HT-29 (cell line): ENCODE measurements at regions not wholly inside any gene's neighbourhood (a gene's known extent, or its start where the extent isn't known, plus 50 kb on each side); places are given as distances from the start of the nearest gene placed in this dataset.
"Not testable (repeated sequence)": the region's sequence is repeated elsewhere in the genome, so short reads cannot be mapped to it uniquely, and the experiment has no call there.

ENCODE experiments used
- DNase-seq: peaks from one replicate; pipeline ENCODE4 v3.0.0-alpha.2; 2015; ENCODE audit warnings: low spot score

DNA sequence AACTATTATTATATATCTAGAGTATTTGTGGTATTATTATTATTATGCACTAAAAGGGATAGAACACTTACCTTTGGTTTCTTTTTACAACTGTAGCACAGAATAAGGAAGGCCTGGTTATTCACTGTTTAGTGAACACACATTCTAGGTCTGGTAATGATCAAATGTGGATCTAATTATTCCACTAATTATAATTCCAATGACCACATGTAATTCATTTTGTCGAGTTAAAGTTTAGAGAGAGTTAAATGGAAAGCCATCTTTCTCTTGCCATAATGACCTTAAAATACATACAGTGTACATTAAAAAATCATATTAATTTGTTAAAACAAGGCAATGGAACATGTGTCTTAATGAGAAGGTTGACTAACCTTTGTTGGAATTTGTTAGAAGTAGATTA lies 147.8 kb downstream of the SEM1 start:
- DNase-seq, result no peak

DNA sequence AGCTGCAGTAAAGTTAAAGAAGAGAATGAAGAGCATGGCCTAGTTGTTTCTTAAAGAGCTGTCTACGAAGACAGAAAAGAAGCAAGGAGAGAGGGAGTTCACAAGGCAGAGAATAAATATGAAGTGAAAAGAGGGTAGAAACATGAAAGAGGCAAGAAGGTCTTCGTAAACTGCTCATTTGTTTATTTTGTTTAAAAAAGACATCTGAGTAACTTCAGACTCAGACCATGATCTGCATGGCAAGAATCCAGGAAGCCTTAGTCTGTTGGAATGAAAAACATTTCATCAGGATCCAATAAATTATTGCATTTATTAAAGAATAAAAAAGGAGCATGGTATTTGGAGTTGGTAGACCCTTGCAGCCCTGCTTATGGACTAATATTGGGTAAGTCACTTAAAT lies 151.1 kb downstream of the SEM1 start:
- DNase-seq, result no peak

DNA sequence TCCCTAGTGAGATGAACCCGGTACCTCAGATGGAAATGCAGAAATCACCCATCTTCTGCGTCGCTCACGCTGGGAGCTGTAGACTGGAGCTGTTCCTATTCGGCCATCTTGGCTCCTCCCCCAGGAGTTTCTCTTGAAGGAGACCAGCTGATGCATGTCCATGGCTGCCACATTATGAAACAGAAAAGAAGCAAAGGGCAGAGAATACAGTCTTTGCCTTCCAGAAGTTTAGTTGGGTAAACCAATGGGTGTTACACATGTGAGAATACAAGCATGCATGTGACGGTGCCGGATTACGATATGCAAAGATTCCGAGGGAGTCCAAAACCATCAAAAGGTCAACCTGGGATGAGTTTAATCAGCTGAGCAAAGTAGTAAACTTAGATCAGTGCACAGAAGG lies 151.6 kb downstream of the SEM1 start:
- DNase-seq, result no peak

DNA sequence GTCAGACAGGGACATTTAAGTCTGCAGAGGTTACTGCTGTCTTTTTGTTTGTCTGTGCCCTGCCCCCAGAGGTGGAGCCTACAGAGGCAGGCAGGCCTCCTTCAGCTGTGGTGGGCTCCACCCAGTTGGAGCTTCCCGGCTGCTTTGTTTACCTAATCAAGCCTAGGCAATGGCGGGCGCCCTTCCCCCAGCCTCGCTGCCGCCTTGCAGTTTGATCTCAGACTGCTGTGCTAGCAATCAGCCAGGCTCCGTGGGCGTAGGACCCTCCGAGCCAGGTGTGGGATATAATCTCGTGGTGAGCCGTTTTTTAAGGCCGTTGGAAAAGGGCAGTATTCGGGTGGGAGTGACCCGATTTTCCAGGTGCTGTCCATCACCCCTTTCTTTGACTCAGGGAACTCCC lies 152.0 kb downstream of the SEM1 start:
- not testable (repeated sequence) for DNase-seq

DNA sequence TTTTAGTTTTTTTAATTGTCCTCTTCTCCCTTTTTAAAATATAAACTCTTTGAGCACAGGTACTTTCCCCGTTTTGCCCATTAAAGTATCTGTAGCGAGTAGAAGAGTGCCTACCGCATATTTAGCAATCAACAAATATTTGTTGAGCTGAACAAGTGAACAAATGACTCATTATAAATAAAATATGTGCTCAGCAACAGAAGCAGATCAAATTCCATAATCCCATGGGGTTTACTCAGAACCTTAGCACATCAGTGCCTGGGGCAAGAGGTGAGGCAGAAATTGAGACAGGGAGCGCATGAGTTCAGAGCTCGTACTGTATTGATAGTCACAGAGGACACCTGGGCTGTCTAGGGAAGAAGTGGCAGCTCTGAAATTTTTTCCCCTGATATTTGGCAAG lies 161.0 kb downstream of the SEM1 start:
- DNase-seq, result no peak

DNA sequence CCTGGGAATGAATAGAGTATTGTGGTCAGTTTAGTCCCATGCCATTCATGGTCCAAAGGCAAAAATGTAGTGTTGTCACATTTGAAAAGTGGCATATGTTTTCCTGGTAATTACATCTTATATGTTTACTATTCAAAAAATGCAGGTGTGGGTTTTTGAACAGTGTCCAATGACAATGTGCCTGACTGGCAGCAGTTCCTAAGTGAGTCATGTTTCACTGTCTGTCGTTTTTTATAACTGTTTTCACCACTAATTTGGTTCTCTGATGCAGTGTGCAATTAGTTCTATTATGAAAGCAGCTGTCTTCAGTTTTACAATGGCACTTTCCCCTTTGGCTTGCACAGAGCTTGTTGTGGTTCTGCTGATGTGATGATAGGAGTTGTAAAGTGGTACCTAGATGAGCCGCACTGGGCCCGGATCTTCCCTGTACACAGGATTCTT lies 162.3 kb downstream of the SEM1 start:
- DNase-seq, result no peak

DNA sequence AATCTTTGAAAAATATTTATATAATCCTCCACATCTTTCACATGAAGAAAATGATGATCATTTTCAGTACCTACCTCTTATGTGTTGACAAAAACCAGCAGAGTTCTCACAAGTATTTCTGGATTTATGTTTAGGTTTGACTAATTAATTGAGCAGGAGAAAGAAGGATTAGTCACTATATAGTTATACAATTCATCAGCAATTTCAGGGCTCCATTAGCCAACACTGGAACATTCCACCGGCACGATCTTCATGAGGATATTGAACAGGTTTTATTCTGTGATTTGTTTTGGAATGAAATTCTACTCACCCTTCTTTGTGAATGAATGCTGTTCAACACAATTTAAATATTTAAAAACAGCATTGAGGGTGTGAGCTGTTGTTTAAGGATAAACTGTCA lies 163.2 kb downstream of the SEM1 start:
- no peak for DNase-seq

DNA sequence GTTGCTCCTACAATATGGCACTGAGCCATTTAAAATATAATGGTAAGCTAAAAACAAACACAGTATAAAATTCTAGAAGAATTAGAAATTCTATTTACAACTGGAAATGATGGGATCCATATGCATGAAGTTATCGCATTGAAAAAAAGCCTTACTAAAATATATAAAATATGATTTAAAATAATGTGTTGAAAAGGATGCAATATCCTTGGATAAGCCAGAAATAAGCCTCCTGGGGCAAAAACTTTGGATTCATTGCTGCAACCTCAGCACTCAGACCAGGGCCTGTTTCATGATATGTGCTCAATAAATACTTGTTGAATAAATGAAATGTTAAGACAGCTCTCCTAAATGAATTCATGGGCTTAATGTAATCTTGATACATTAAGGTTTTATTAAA lies 170.2 kb downstream of the SEM1 start:
- no peak for DNase-seq

DNA sequence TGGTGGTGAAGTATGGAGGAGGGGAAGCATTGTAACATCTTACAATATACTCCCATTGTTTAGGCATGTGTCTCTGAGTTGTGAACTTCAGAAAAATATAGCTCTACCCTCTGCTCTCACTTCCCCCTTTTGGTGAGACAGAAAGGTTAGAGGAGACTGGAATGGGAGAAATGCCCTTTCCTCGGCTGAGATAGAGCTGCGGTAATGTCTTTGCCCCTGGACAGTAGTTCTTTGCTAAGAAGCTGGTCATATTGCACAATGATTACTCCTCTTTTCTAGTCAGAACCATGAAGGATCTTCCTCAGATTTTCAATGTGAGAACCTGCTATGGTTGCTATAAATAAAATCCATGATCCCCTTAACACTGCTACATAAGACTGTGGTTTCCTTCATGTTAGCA lies 171.0 kb downstream of the SEM1 start:
- DNase-seq, result no peak

DNA sequence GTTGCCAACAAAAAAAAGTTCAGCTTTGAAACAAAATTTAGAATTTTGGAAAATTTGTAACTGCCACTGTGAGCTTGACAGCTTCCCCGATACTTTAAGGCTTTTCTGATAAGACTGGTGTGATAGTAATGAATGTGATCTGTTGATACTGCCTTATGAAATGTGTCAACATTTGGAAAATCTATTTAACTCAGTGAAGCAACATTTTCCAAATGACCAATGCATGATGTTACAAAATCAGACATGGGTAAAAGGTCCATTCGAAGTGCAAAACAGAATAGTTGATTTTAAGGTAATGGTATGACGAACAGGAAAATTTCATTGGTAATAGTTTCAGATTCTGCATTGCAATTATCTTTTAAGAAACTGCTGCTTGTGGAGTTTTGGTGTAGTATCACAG lies 175.4 kb downstream of the SEM1 start:
- DNase-seq, result no peak

DNA sequence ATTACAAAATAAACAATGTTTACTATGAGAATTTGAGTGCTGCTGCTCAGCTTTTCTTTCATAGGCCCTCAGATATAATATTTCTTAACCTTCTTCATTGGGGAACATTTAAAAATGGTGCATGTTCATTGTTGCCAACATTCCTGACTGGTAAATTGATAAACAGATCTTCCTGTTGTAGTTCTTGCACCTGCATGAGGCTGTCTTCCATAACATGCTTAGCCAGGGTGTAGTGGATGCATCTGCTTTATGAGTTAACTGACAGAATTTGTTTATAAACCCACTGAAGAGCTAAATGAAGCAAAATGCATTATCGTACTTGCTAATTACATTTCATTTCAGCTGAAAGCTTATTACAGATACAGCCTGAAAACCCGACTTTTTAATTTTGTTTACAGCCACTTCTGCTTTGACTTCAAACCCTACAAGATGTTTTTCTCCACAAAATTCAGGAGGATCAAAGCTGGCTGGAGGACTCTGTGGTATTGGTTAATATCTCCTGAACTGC lies 177.2 kb downstream of the SEM1 start:
- no peak for DNase-seq

DNA sequence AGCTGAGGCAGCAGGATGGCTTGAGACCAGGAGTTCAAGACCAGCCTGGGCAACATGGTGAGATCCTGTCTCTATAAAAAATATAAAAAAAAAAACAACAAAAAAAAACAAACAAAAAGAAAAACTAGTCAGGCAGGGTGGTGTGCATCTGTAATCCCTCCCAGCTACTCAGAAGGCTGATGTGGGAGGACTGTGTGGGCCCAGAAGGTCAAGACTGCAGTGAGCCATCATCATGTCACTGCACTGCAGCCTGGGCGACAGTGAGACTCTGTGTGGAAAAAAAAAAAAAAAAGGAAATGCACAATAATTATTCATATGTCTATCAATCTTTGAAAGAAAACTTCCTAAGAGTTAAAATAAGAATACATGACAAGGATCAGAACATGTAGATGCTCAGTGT lies 178.3 kb downstream of the SEM1 start:
- DNase-seq, result no peak

DNA sequence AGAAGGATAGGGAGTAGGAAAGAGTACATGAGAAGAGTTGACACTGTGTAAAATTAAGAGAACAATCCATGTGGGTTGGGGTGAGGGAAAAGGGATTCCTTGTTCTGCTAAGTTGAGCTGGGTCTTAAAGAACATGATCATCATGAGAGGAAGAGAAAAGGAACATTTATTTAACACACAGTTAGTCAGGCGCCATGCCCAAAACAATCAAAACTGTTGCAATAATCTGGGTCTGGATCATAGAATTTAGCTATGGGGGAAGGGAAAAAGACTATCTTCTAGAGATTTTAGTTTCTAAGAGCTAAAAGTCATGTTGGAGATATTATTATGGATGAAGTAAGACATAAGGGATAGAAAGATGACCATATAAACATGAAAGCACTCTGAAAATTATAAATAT lies 178.9 kb downstream of the SEM1 start:
- DNase-seq, result no peak

DNA sequence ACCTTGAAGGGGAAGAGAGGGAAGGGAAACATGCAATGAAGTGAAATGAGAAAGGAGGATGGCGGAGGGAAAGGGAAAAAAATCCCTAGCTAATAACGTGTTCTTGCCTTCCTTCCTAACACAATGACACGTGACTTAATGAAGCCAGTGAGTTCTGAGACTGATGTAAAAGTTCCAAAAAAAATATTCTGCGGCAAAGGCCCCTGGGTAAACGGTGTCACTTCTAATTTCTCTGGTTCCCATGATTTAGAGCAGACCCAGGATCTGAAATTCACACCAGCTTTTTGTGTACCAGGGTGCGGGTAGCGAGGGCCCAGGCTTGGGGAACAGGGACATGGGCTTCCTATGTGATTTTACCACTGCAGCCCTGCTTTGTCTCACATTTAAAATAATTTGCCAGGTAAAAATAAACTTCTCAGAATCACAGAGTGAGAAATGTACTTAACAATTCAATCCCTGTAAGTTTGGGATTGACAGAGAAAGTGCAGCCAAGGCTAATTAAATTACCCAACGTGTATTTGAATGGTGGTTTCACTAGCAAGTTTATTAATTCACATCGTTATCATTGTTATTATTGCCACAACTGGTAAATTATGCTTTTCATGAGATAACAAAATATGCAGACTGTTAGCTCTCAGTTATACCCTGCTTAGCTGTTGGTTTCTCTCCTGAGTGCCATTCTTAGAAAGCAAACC lies 182.4 kb downstream of the SEM1 start:
- DNase-seq, result no peak

DNA sequence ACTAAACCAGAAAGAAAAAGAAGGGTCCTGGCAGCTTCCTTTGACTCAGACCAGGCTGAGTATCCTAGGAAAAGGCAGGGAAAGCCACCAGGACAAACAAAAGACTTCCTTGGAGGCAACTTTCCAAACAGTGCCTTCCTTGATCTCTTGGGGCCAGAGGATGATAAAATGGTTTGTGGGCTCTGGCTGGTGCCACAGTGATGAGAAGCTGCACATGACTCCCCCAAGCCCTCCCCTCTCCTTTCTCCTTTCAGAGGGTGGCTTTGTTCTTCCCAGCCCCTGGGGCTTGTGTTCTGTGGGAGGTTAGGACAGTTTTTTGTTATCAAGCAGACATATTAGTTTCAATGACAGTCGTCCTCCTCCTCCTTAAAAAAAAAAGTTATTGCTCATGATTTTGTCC lies 183.2 kb downstream of the SEM1 start:
- no peak for DNase-seq

DNA sequence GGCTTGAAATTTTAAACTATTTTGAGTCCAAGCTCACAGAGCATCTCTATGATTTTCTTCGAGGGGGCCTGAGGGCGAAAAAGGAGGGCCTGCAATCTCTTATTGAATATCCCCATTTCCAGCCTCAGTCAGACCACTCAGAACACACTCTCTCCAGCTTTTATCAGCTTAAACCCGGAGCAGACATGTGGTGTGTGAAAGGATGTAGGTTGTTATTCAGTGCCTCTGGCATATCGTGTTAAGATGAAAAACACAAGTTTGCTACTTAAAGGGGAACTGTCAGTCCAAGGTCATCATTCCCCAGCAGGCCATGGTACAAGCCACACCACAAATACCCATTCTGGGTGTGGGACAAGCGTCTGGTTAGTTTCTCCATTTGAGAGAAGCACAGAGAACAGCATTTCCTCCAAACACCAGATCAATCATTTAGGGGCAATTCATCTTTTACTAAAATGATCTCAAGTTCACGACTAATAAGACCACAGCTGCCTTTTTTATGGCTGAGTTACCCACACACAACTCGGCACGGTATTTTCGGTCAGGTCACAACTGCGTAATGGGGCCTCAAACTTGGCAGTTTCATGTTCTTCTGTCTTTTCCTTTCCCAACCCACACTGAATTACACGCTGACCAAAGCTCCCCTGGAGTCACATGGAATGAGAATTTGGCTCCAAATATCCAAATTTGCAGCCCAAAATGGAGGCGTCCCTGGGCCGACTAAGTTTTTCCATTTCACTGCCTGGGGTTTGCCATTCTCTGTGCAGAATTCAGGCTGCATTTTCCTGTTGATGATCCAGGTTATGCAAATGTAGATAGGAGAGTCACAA lies 188.4 kb downstream of the SEM1 start:
- DNase-seq, result no peak

DNA sequence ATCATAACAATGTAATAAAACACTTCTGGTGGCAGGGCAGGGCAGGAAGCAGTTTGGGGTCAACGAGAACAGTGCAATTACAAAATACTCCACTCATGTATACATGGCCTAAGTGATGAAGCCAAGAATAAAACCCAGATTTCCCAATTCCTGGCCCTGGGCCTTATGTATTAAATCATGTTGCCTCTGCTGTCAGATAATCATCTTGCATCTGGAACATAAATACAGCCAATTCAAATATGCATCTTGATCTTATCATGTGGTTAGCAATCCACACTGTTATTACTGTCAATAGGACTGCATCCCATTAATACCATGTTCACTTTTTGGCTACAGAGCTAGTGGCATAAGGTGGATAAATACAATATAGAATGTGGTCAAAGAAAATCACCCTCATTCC lies 186.5 kb upstream of the SLC25A13 start:
- no peak for DNase-seq

DNA sequence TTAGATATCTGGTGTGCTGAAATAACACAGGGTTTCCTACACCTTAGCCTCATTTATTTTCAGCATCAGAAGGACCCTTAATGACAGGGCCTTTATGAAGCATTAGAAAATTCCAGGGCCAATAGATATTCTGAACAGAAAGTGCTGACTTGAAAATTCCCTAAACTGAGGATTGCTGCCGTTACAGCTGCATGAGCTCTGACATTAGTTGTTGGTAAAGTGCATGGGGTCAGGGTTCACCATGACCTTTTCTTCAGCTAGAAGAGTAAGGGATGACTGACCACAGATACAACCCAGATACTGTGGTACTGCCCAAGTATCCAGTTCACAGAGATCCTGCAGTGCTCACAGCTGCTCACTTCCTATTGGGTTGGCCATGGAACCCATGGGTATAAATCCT lies 181.7 kb upstream of the SLC25A13 start:
- no peak for DNase-seq

DNA sequence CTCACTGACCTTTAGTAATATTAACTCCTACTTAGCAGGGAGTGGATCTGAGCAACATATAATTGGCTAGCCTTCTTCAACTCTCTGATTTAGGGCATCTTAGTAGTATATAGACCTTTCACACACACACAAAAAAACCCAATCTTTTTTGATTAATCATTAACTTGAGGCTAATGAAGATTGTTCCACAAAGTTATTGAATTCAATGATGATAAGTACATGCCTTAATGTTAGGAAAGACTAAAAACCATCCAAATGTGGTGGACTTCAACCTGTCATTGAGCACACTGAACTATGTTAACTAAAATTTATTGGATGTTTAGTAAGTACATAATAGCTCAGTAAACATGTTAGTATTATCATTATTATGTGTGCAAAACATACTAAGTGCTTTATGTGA lies 179.4 kb upstream of the SLC25A13 start:
- DNase-seq, result no peak

DNA sequence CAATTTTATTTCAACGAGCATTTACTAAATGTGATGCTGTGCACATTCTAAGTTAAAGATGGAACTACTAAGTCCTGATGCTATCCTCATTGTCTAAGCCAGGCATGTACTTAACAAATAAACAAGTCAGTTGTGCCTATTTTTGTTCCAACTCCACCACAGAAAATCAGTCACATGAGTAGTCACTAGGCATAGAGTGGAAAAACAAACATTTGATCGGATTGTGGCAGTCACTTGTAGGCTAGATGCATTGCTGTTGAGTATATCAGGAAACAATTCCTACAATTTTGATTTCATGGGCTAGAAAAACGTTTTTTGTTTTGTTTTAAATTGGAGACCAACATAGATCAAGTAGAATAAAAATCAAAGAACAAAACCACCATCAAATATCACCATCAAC lies 177.6 kb upstream of the SLC25A13 start:
- no peak for DNase-seq

DNA sequence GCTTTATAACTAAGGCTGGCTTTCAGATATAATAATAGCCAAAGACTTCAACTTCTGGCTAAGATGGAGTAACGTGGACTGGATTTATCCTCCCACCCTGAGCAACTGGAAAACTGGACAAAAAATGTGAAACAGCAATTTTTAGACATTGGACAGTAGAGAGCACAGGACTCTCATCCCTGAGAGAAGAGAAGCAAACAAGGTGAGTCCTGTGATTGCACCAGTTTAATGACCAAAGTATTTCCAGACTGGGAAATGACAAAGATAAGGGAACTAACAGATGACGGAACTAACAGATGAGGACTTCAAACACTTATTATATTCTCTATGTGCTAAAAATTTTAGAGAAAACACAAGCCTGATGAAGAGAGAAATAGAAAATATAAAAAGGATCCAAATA lies 175.7 kb upstream of the SLC25A13 start:
- no peak for DNase-seq

DNA sequence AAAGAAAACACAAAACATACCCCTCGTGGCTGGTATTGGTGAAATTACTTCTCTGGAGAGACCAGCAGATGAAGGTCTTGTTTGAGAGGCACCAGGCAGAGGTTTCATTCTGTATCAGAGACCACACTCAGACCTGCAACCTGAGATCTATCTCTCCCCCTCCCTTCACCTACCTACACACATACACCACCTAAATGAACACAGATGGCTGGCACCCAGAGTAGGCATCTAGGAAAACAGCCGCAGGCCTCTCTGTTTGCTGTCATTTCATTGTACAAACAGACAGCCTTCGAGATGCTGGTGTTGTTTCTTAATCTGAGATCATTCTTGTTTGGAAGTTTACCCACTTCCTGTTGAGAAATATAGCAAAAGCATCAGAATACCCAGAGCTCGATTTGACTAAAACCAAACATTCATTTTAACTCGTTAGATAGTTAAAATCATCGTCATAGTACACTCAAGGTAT lies 173.9 kb upstream of the SLC25A13 start:
- no peak for DNase-seq

DNA sequence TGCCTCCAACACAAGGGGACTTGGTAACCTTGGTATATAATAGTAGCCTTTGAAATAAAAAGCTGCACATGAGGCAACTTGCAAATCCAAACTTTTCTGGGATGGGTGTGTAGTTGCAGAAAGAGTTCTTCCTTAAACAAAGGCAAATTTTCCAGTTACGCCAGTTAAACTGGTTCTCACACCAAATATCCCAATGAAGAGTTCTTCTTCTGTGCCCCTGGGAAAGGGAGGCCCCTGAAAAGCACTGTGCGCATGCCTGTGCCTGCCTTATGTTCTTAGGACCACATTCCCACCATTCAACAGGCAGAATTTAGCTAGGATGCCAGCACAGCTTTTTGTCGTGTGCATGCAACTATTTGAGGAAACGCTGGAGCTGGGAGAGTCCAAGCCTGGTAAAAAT lies 164.8 kb upstream of the SLC25A13 start:
- DNase-seq, result no peak
